GM21825 (cell line): ENCODE measurements at regions not wholly inside any gene's neighbourhood (a gene's known extent, or its start where the extent isn't known, plus 50 kb on each side); places are given as distances from the start of the nearest gene placed in this dataset.
"Not testable (repeated sequence)": the region's sequence is repeated elsewhere in the genome, so short reads cannot be mapped to it uniquely, and the experiment has no call there.

Experiments used
- ATAC-seq: cut with Tn5 transposase; IDR thresholded peaks from one replicate; pipeline ENCODE4 v1.9.1; 2021; ENCODE audit warnings: mild to moderate bottlenecking, moderate library complexity; ENCODE audit not compliant: unreplicated experiment

DNA sequence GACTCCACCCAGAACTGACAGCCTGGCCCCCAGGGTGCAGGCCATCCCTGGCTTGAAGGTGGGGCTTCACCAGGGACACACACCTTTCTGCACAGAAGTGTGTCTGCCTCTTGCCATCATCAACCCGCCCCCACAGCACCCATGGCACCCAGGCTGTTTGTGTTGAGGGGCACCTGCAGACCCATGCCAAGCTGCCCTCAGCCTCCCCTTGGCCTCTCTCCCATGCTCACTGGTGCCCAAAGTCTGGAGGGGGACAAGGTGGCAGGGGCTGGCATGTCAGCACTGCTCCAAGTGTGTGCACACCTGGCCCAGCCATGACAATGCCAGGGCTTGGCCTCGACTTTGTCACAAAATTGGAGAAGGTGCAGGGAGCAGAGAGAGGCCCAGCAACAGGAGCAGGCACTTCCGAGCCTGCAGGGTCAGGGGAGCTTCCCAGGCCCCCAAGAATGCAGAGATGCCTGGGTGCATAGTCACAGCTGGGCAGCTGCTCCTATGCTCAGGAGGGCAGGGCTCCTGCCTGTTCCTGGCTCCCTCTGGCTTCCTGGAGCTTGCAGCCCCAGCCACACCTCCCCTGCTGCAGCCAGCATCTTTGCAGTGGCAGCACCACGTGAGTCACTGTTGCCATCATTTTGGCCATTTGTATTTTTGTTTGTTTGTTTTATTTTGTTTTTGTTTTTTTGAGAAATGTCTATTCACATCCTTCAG, 280.6 kb upstream of the UBE2E3 start:
- no peak for ATAC-seq

DNA sequence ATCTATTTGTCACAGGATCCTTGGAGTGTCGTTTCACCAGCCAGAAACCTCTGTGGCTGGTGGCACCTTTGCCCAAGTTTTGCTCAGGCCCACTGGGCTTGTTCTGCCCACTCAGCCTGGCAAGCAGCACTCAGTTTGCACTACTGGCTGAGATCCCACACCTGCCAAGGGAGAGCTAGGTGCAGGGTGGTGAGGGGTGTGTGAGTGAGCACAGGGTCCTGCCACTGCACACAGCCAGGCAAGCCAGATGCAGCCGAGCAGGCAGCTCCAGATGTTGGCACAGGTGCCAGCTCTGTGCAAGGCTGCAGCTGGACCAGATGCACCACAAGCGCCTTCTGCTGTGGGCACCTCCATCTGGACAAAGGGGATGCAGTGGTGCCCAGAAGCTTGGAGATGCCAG, 281.7 kb upstream of the UBE2E3 start:
- no peak for ATAC-seq

DNA sequence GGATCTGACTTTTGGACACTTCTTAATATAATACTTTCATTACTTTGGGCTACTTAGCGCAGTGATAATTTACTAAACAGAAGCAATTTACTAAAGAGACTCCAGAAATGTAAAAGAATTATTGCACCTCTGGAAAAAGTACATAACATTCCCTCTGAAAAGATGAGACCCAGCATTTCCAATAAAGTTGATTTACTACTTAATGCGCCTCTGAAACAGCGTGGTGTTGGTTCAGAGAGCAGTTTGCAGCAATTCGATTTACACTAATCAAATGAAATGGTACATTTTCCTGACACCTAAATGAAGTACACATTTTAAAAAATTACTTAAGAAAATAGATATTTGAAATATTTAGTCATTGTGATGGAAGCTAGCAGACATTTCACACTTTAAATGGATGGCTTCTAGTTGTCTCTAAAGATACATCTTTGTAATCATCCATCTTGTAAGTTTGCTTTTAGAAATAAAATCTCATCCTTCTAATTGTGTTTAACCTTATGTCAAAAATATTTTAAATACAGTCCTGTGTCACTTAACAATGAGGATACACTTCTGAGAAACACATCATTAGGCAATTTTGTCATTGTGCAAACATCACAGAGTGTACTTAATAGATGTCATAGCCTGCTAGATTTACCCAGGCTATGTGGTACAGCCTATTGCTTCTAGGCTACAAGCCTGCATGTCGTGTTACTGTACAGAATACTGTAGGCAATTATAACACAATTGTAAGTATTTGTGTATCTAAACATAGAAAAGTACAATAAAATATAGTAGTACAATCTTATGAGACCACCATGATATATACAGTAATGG, 284.6 kb upstream of the UBE2E3 start:
- no peak for ATAC-seq

DNA sequence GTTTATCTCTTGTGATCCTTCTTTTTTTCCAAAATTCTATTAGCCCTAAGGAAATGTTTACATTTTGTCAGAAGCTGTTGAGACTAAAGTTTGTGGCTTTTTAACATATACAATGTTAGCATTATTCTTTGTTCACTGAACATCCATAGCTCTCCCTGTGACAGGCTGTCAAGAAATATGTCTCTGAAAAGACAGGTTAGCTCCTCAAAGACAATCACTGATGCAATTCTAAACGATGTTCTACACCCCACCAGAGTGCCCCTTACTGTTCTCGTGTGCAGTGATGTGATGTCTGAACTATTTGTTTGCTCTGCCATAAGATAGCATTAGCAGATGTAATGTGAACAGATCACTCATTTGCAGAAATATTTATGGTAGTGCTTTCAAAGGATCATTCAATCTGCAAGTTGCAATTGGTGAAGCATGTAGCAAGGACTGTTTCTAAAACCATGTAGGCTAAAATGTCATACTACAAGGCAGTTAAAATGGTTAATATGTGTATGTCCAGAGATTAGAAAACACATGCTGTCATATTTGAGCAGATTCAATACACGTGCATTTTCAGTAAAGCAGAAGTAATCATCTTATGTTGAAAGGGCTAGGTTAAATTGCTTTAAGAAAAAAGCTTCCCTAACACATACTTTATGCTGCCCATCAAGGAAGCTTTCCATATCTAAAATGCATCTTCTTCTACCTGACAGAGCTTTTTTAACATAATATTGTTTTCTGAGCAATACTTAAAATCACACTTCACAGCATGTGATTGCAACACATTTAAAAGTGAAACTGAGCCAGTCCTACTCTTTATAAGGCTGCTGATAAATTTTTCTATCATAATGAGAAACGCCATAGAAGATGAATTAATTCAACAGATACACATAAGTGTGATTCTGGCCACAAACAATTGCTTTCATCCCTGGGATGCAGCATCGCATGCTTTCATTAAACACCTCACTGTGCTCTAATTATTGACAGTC, 285.7 kb upstream of the UBE2E3 start:
- no peak for ATAC-seq

DNA sequence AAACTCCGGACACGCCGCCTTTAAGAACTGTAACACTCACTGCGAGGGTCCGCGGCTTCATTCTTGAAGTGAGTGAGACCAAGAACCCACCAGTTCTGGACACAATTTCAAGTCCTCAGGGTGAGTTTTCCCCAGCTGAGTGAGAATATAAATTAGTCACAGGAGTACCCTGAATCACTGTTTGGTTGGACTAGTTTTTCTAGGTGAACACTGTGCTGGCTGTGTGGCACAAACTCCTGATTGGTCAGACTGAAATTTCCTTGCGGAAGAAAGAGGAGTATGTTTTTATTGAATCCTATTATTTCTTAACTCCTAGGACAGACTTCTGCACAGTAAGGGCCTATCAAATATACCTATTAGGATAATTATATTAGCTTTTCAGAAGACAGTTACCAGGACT, 288.1 kb upstream of the UBE2E3 start:
- ATAC-seq = no peak

DNA sequence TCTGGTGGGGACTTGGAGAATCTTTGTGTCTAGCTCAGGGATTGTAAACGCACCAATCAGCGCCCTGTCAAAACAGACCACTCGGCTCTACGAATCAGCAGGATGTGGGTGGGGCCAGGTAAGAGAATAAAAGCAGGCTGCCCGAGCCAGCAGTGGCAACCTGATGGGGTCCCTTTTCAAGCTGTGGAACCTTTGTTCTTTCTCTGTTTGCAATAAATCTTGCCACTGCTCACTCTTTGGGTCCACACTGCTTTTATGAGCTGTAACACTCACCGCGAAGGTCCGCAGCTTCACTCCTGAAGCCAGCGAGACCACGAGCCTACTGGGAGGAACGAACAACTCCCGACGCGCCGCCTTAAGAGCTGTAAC, 288.6 kb upstream of the UBE2E3 start:
- not testable (repeated sequence) for ATAC-seq

DNA sequence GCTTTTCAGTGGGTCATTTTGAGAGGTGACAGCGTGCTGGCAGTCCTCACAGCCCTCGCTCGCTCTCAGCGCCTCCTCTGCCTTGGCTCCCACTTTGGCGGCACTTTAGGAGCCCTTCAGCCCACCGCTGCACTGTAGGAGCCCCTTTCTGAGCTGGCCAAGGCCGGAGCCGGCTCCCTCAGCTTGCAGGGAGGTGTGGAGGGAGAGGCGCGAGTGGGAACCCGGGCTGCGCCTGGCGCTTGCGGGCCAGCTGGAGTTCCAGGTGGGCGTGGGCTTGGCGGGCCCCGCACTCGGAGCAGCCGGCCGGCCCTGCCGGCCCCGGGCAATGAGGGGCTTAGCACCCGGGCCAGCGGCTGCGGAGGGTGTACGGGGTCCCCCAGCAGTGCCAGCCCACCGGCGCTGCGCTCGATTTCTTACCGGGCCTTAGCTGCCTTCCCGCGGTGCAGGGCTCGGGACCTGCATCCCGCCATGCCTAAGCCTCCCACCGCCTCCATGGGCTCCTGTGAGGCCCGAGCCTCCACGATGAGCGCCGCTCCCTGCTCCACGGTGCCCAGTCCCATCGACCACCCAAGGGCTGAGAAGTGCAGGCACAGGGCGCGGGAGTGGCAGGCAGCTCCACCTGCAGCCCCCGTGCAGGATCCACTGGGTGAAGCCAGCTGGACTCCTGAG, 289.1 kb upstream of the UBE2E3 start:
- not testable (repeated sequence) for ATAC-seq

DNA sequence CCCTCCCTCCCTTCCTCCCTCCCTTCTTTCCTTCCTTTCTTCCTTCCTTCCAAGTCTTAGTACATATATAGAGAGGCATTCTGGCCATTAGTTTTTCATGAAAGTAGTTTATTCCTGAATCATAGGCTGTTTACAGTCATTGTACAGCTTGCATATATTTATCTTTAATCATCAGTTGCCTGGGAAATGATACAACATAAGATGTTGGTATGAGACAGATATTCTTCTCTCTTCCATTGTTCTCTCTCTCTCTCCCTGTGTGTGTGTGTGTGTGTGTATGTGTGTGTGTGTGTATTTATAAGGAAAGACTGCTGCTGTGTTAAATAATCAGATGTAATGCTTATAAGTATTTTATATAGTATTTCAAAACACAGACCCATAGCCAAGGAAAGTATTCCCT, 289.8 kb upstream of the UBE2E3 start:
- ATAC-seq = no peak

DNA sequence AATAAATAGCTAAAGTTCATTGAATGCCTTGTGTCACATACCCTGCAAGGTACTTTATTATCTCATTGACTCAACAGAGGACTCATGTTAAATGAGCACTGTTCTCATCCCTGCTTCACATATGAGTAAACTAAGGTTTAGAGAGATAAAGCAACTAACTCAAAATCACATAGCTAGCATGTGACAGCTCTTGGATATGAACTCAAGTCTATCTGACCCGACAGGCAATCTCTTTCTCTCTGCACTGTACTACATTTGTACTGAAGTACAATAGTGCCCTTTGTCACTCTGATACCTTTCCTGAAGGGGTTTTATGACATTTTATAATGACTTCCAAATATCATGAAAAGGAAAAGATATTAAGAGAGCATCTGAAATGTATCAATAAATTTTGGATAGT, 297.5 kb upstream of the UBE2E3 start:
- no peak for ATAC-seq

DNA sequence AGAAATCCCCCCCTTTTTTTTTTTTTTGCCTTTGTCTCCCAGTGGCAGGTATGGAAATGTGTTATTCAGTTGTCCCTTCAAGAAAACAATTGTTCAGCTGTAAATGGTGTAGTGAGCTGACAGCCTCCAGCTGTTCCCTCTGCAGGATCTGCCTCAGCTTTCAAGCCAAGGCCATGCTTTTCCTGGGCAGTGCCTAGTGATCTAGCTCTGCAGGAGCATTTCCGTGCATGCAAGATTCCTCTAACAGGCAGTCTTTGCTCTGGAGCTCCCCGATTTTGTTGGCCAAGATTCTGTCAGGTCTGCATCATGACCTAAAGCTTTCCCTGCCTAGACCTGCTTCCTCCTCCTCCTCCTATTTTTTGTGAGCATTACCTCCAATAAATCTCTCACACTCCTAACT, 300.7 kb upstream of the UBE2E3 start:
- ATAC-seq = no peak

DNA sequence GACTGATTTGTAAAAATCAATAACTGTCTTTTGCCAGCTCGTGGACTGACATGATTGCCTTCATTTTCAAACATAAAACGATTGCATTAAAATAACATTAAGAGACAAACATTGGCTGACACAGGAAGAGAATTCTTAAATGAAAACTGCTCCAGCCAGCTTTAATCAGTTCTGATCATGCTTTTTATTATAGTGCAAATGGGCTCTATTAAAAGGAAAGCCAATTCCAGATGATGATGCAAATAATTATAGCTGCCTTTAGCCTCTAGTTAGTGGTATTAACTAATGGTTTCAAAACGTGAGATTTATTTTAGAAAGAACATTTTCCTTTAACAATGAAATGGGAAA, 301.8 kb upstream of the UBE2E3 start:
- no peak for ATAC-seq

DNA sequence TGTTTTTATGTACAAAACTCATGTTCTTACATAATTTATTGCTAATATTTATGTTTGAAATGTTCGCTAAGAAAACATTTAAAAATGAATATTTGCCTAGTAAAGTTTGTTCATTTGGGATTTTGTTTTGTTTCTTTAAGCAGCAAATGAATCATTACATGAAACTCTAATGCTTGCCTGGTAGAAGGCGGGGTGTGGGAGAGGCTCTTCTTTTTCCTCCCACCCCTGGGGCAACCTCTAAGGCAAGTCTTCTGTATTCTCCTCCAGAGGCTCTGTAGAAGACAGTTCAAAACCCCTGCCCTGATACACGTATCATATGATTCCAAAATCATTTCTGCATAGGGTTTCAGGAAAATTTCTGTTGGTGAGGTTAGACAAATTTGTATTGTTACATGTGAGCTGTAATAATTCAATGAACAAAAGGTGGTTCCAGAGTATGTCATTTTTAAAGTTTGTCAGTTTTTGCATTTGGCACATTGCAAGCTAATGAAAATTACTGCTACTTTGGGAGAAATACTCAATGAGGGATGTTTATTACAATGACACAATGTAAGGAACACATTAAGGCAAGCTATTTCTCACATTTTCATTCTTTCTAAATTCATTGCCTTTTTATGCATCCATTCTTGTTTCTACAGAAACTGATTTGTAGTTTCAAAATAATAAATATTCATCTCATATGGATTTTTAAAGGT, 302.3 kb upstream of the UBE2E3 start:
- ATAC-seq = no peak

DNA sequence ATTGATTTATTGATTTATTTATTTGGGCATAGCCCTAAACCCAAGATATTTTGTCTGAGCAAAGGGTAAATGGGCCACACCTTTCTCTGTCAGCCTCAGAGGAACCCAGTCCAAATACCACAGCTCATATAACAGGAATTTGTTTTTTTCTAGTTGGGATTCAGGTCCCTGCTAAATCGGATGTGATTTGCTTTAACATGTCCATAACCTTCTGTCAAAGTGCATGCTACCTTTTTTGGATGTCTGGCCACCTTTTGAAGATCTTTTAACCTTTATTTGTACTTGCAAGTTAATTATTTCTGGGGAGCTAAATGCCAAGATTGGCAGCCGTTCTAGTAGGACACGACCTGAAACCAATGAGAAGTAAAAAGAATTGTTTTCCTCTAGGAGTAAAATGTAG, 303.2 kb upstream of the UBE2E3 start:
- ATAC-seq = no peak

DNA sequence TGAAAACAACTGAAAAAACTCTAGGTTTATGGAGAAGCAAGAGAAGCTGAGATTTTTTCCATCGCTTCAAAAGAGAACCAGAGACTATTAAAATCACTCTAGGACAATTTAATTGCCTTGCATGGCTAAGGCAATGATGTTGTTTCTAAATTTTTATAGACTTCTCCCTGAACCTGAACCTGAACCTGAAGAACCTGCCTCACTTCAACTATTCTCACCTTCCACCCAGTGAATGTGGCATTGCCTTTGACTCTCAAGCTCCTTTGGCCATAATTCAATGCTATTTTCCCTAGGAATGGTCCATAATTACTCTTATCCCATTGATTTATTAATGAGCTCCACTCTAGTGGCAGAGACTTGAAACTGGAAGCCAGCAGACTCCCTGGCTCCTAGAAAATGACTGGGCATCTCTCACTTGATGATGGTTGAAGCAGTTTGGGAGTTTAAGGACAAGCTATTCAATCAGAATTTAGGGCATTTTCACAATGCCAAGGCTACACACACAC, 303.8 kb upstream of the UBE2E3 start:
- ATAC-seq = no peak

DNA sequence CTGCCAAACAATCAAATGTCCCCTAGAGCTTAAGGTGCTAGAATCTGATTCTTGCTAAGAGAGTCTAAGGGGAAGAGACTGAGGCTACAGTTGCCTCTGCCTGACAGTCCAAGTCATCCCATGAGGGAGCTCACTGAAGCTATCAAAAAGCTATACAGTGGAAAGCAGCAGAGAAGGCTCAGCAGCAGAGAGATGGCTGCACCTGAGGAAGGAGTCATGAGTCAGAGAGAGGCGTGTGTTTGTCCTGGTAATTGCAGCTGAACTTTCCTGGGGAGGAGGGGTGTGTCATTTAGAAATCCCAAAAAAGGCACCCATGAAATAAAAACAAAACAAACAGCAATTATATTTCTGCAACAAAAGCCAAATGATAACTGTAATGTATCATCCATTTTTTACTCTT, 305.2 kb upstream of the UBE2E3 start:
- ATAC-seq = no peak

DNA sequence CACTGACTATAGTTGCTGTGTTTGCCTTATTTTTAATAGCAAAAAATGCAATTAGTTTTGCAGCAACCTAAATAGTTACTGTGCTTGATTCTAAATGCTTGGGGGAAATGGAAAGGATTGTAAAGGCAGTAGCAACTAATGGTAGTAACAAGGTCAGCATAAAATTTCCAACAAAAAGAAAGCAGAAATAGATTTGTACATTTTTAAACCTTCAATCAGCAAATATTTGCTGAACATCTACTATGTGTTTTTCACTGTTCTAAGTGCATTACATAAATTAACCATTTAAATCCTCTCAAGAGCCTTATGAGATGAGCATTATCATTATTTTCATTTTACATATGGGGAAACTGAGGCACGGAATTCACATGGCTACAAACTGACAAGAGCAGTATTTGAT, 308.0 kb upstream of the UBE2E3 start:
- ATAC-seq = no peak

DNA sequence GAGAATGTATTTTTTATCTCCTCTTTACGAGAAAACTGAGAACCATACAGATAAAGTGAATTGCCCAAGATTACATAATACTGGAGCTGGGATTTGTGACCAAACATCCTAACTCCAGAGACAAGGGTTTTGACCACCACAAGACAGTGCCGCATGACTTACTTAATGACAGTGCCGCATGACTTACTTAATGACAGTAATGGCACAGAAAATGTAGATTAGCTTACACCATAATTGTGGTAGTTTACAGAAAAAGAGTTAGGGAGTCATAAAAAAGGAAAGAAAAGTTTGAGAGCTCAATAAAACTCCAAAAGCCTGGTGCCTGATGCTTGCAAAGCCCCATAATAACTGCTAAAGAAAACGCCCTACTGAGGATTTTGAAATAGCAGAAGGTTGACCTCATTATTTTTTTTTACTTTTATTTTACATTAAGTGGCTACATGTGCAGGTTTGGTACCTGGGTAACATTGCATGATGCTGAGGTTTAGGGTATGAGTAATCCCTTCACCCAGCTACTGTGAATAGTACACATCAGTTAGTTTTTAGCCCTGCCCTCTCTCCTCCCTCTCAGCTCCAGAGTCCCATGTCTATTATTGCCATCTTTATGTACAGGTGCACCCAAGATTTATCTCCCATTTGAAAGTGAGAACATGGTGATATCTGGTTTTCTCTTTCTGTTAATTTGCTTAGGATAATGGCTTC, 310.0 kb upstream of the UBE2E3 start:
- ATAC-seq = no peak

DNA sequence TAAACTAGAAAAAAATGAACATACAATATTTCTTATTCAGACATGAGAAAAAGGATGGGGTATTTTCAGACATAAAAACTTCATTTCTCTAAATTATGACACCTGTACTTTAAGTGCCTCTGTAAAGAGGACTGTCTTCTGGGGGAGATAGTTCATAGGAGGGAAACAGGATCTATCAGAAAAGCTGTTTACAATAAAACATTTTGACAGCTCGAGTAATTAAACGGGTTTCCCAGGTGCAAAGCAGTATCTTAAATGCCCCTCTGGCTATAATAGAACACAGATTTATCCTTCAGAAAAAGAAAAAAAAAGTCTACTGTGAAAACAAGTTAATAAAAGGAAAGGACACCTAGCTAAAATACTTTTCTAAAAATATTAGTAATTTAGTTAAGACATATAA, 311.4 kb upstream of the UBE2E3 start:
- no peak for ATAC-seq

DNA sequence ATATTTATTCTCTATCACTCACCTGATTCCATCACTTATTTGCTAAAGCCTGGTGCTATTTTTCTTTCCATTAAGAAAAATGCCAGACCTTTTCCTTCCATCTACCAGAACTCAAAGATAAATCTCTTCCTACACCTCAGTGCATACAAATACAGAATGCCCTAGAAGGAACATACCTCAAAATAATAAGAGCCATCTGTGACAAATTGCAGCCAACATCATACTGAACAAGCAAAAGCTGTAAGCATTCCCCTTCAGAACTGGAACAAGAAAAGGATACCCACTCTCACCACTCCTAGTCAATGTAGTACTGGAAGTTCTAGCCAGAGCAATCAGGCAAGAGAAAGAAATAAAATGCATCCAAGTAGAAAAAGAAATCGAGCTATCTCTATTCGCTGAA, 315.9 kb upstream of the UBE2E3 start:
- ATAC-seq = no peak
